Inferior parietal cortex (tissue), 1 donor: ENCODE measurements at regions not wholly inside any gene's neighbourhood (a gene's known extent, or its start where the extent isn't known, plus 50 kb on each side); places are given as distances from the start of the nearest gene placed in this dataset.

Source experiments
- DNase-seq: peaks from one replicate; pipeline ENCODE4 v3.0.0-alpha.2; 2016; ENCODE audit errors: extremely low spot score

DNA sequence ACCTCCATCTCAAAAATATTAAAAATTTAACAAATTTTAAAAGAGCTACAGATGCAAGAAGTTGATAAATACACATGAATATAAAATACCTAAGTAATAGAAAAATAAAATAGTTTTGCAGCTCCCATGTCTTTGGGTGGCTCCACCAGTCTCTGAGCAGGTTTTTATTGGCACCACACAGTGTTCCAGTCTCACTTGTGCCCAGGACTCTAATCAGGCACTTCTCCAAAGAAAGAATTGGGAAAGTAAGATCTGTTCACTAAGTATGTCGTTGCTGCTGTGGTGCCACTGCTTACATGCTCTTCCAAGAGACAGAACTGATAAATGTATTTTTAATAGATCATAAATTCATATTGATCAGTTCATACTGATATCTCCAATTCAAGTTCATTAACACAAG lies 92.5 kb upstream of the ABI3BP start:
- DNase-seq: no peak

DNA sequence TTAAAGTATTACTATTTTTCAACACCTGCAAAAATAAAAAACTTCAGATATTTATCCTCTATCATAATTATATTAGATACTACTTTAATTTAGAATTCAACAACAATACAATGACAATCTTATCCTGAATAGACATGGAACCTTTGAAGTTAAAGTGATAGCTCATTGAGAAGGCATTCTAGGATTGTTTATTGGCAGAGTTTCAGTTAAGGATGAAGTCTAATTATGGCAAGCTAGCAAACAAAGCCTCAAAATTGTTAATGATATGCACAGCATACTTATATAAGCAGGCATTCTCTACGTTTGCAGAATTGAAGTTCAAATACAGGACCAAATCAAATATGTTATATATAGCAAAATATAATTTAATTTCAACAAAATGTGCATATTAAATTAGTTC lies 91.2 kb upstream of the ABI3BP start:
- no peak for DNase-seq

DNA sequence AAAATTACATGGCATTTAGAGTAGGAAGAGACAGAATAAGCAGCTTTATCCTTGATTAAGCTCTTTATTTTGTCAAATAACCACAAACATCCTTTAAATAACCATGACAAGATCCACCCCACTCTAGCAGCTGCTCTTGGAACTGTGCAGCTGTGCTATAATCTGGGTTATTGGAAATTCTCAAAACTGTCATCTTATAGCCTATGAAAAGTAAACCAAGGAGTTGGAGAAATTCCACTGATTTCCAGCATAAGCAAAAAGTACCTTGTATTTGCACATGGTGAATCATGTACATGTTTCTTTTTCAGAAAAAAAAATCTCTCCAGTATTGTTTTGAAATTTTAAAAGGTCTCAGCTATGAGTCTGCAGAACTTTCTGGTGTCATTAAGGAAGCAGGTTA lies 88.8 kb upstream of the ABI3BP start:
- DNase-seq: no peak

DNA sequence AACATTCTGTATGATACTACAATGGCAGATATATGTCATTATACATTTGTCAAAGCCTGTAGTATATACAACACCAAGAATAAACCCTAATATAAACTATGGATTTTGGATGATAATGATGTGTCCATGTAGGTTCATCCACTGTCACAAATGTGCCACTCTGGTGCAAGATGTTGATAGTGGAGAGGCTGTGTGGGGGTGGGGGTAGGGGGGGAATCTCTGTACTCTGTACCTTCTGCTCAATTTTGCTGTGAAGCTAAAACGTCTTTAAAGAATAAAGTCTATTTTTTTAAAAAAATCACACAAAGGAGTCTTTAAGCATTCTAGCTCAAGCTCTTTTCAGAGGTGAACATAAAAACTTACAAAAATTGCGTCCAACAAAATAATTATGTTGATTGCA lies 88.2 kb upstream of the ABI3BP start:
- no peak for DNase-seq

DNA sequence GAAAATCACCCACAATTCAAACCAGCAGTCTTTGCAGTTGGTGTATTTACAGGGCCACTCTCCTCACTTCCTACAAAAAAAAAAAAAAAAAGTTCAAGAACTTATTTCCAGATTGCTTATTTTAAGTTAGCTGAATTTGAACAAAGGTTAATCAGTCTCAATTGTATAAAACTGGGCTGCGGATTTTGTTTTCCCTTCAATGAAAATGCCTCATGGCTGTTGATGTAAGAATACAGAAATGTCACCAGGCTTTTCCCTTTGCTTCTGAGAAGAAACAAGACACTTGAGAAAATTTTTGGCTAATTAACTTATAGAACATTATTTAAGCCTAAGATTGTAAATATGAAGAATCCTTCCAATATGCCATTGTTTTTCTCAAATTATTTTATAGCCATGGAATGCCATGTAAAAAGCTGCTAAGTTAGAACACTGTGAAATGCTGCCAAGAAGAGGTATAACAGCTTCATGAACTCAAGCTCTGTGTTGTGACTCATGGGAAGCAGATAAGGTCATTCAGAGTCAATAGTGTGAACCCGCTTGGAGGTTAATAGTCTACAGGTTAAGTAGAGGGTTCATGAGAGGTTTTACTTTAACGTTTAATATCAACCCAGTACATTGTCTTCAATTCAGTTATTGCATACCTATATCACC lies 84.3 kb upstream of the ABI3BP start:
- DNase-seq: no peak

DNA sequence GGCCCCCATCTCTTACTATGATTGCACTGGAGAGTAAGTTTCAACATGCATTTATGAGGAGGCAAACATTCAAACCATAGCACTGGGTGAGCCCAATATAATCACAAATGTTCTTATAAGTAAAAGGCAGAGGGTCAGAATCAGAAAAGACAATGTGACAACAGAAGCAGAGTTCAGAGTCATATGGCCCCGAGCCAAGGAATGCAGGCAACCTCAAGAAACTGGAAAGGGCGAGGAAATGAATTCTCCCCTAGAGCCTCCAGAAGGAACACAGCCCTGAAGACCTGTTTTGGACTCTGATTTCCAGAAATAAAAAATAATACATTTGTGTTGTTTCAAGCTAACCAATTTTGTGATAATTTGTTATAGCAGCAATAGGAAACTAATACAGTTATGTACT lies 81.3 kb upstream of the ABI3BP start:
- no peak for DNase-seq

GRCh38 chr3:101072300-101072699 lies 79.1 kb upstream of the ABI3BP start:
- no peak for DNase-seq

DNA sequence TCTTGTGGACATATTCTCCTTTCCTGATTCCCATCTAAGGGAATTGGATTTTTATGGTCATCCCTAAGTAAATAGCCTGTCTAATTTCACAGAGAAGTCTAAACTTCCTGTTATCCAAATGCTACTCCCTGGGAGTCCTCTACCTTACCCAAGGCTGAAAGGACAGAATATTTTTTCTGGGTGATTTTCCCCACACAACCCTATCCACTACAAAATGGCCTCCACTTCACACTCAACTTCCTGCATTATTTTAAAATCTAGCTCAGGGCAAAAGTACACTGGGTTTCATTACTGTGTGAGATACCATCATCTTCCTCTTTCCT lies 77.5 kb upstream of the ABI3BP start:
- no peak for DNase-seq

DNA sequence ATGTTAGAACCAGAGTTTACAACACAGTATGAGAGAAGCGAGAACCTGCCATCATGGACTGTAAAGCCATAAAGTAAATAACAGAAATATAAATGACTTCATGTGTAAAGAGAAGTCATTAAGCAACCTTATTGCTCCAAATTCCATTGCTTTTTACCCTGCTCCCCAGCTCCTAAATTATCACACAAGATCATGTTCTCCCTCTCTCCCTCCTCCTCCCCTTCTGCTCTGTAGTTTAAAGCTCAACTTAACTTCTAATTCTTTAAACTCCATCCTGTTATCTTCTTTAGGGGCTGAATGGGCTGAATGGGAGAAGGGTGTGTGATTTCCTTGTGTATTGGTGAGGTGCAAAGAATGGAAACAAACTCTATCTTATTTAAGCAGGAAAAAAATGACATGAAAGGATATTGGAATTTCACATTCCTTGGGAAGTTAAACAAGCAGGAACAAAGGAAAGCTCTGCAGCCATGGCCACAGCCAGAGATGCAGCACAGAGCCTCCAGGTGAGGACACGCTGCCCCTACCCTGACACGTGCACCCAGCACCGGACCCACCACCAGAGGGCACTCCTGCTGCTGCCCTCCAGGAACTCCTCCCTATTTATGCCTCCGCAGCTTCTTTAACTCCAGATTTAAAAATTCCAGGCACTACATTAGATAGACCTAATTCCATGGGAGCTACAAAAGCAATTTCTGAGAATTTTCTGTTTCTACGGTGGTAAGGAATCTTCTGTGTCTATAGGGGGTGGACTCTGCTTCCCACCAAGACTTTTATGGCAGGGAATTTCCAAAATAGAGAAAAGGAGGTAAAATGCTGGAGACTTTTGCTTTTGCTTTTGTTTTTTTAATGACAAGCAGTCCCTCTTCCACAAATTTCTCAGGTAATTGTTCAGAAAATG lies 76.9 kb upstream of the ABI3BP start:
- no peak for DNase-seq

GRCh38 chr3:101068876-101069606 lies 75.8 kb upstream of the ABI3BP start:
- DNase-seq: no peak

DNA sequence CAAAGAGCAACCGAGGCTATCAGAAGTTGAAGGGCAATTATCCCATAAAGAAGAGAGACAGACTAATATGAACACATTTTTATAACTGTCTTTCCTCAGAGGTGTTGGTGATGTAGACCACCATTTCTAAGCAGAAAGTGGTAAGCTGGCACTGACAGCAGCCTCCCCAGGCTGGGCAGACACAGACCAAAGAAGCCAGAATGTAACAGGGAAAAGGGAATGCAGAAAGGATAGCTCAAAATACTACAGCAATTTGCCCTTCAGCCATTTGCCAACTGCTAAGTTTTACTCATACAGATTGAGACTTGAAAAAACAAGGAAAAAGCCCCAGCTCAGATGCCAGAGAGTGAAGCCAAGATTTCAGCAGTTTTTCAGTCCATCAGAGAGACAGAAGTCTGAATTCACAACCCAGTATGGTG lies 73.5 kb upstream of the ABI3BP start:
- no peak for DNase-seq

DNA sequence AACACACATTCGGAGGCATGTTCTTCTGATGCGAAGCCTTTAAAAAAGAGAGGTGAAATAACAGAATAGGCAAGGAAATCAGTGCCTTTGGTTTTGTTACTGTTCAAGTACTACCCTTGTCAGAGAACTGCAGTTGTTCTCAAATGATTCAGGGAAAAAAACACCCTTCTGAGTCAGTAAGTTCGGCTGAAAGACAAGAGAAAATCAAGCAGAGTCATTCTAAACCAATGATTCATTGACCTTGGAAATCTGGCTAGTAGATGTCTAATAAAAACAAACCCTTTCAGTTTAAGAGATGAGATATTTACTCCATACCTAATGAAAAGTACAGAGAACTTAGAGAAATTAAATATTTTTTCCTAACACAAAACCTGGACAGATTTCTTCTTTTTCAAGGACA lies 72.7 kb upstream of the ABI3BP start:
- no peak for DNase-seq

DNA sequence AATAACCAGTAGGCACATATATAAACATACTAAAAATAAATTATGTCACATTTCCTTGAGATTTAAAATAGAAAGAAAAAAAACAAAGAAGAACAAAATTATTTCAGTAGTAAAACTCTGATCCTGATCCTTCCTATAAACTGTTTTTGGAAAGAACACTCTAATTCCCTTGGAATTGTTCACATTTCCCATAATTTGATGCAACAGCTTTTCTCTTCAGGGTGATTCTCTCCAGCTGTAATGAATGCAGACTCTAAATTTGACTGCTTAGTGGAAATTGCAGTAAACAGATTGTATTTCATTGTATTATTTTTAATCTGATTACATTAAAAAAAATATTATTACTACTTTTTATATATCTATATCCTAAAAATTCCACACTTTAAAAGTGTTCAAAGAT lies 70.2 kb upstream of the ABI3BP start:
- DNase-seq: no peak

- no peak for DNase-seq
These were observed 68.1 kb upstream of the ABI3BP start for GRCh38 chr3:101061312-101061711.

DNA sequence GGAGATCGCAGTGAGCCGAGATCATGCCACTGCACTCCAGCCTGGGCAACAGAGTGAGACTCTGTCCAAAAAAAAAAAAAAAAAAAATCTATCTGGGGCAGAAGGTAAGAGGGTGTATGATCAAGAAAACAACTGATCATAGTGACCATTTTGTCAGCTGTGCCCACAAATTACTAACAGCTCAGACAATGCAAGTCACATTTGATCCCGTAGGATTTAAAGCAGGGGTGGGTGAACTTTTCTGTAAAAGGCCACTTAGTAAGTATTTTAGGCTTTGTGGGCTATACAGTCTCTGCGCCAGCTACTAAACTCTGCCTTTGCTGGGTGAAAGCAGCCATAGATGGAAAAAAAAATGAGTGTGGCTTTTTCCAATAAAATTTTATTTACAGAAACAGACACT lies 57.6 kb upstream of the ABI3BP start:
- DNase-seq: no peak

- DNase-seq: no peak
These were observed 56.8 kb upstream of the ABI3BP start for GRCh38 chr3:101050046-101050445.

DNA sequence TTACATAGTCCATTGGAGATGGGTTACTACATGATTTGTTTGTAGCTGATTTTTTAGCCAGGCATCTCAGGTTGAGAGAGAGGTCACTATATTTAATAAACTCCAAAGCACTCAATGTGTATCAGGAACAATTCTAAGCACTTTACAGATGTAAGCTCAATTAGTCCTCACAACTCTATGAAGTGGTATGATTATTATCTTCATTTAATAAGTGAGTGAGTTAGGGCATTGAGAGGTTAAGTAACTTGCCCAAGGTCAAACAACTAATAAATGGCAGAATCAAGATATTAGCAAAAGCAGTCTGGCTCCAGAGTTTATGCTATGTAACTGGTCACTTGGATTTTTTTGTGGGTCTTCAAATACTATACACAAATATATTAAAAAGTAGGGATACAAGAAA lies 56.3 kb upstream of the ABI3BP start:
- no peak for DNase-seq

DNA sequence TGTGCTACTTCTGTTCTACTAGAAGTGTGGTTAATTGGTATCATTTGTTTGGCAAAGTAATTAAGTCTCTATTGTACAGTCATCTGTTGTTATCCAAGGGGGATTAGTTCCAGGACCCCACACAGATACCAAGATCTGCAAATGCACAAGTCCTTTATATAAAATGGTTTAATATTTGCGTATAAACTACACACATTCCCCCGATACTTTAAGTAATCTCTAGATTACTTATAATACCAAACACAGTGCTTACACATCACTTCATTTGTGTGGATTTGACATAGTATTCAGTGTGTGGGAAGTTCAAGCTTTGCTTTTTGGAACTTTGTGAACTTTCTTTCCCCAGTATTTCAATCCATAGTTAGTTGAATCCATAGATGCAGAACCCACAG lies 50.5 kb upstream of the ABI3BP start:
- no peak for DNase-seq

DNA sequence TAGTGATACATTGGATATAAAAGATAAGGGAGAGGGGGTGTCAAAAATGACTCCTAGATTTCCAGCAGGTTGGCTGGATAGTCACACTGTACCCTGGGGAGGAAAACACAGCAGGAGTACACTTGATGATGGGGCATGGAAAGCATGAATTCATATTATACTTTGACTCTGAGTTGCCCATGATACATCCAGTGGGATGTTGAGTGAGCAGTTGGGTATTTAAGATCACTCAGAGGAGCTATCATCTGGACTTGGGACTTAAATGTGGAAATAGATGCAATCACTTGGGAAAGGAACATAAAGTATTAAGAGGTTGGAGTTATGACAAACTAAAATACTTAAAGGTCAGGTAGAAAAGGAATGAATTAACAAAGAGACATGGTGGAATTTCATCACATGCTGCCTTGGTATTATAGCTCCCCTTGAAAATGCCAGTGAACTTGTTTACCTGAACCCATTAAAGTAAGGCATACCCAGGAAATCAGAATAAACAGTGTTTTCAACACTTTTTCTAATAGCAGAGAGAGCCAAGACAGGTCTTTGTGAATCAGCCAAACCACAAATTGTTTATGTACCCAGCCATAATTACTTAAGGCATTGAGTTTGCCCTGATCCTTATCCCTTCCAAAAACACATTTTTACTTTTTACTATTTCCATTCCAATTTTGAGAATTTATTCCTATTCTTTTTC lies 49.9 kb upstream of the ABI3BP start:
- DNase-seq: no peak
